SK-N-SH (cell line): ENCODE measurements at regions not wholly inside any gene's neighbourhood (a gene's known extent, or its start where the extent isn't known, plus 50 kb on each side); places are given as distances from the start of the nearest gene placed in this dataset.

Source experiments
- FOXJ3 ChIP-seq: sonication (generic); formaldehyde crosslinking; IDR thresholded peaks from 2 replicates; pipeline ENCODE4 v1.5.1; 2020; ENCODE audit warnings: mild to moderate bottlenecking, missing genetic modification reagents
- RCOR1 ChIP-seq: fragments of 150-350 bp; IDR thresholded peaks from 2 replicates; pipeline ENCODE4 v1.6.1; 2017; ENCODE audit warnings: antibody characterized with exemption, low read length
- TEAD4 ChIP-seq: IDR thresholded peaks from 2 replicates; pipeline ENCODE4 v1.4.0; 2012; ENCODE audit warnings: mild to moderate bottlenecking, borderline replicate concordance; ENCODE audit not compliant: insufficient read depth
- YY1 ChIP-seq: IDR thresholded peaks from 2 replicates; pipeline ENCODE4 v1.4.0; 2012; ENCODE audit warnings: low read depth, mild to moderate bottlenecking
- TF ChIP-seq, protein P1 (sequence below): fragments of 200-600 bp; sonication (generic); IDR thresholded peaks from 2 replicates; pipeline ENCODE4 v1.6.1; 2017; ENCODE audit warnings: antibody characterized with exemption, mild to moderate bottlenecking, moderate library complexity
- TF ChIP-seq, protein P2 (sequence below): IDR thresholded peaks from 2 replicates; pipeline ENCODE4 v1.4.0; 2012; ENCODE audit warnings: low read depth
- TF ChIP-seq, protein P3 (sequence below): fragments of 150-350 bp; IDR thresholded peaks from 2 replicates; pipeline ENCODE4 v1.6.1; 2017; ENCODE audit warnings: antibody characterized with exemption, low read length, low read depth, borderline replicate concordance
- TF ChIP-seq, protein P4 (sequence below): IDR thresholded peaks from 2 replicates; pipeline ENCODE4 v1.6.1; 2012; ENCODE audit warnings: mild to moderate bottlenecking, low read depth, low read length, moderate library complexity

DNA sequence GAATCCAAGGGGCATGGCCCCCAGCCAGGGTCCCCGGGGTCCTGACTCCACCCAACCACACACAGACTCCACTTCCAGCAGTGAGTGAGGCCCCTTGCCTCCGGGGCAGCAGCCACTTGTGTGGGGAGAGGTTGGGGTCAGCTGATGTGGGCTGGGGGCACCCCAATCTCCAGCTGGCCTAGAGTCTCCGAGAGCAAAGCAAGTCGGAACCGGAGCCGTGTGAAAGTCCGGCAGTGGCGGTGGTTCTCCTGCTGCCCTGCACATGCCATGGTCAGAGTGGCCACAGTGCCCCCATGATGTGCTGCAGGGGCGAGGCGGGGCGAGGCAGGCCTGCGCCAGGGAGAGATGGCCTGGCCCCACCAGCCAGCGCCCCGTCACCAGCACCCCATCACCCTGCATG lies 74.6 kb downstream of the PDGFA start:
- TF ChIP-seq, protein P1, sequence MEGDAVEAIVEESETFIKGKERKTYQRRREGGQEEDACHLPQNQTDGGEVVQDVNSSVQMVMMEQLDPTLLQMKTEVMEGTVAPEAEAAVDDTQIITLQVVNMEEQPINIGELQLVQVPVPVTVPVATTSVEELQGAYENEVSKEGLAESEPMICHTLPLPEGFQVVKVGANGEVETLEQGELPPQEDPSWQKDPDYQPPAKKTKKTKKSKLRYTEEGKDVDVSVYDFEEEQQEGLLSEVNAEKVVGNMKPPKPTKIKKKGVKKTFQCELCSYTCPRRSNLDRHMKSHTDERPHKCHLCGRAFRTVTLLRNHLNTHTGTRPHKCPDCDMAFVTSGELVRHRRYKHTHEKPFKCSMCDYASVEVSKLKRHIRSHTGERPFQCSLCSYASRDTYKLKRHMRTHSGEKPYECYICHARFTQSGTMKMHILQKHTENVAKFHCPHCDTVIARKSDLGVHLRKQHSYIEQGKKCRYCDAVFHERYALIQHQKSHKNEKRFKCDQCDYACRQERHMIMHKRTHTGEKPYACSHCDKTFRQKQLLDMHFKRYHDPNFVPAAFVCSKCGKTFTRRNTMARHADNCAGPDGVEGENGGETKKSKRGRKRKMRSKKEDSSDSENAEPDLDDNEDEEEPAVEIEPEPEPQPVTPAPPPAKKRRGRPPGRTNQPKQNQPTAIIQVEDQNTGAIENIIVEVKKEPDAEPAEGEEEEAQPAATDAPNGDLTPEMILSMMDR: no peak
- TF ChIP-seq FOXJ3: no peak
- TF ChIP-seq, protein P2, sequence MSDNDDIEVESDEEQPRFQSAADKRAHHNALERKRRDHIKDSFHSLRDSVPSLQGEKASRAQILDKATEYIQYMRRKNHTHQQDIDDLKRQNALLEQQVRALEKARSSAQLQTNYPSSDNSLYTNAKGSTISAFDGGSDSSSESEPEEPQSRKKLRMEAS: no peak
- TF ChIP-seq RCOR1: no peak
- TF ChIP-seq, protein P3, sequence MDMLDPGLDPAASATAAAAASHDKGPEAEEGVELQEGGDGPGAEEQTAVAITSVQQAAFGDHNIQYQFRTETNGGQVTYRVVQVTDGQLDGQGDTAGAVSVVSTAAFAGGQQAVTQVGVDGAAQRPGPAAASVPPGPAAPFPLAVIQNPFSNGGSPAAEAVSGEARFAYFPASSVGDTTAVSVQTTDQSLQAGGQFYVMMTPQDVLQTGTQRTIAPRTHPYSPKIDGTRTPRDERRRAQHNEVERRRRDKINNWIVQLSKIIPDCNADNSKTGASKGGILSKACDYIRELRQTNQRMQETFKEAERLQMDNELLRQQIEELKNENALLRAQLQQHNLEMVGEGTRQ: no peak
- no peak for TF ChIP-seq TEAD4
- no peak for TF ChIP-seq YY1
- TF ChIP-seq, protein P4, sequence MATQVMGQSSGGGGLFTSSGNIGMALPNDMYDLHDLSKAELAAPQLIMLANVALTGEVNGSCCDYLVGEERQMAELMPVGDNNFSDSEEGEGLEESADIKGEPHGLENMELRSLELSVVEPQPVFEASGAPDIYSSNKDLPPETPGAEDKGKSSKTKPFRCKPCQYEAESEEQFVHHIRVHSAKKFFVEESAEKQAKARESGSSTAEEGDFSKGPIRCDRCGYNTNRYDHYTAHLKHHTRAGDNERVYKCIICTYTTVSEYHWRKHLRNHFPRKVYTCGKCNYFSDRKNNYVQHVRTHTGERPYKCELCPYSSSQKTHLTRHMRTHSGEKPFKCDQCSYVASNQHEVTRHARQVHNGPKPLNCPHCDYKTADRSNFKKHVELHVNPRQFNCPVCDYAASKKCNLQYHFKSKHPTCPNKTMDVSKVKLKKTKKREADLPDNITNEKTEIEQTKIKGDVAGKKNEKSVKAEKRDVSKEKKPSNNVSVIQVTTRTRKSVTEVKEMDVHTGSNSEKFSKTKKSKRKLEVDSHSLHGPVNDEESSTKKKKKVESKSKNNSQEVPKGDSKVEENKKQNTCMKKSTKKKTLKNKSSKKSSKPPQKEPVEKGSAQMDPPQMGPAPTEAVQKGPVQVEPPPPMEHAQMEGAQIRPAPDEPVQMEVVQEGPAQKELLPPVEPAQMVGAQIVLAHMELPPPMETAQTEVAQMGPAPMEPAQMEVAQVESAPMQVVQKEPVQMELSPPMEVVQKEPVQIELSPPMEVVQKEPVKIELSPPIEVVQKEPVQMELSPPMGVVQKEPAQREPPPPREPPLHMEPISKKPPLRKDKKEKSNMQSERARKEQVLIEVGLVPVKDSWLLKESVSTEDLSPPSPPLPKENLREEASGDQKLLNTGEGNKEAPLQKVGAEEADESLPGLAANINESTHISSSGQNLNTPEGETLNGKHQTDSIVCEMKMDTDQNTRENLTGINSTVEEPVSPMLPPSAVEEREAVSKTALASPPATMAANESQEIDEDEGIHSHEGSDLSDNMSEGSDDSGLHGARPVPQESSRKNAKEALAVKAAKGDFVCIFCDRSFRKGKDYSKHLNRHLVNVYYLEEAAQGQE: no peak
